GM10266 (cell line): ENCODE measurements at regions not wholly inside any gene's neighbourhood (a gene's known extent, or its start where the extent isn't known, plus 50 kb on each side); places are given as distances from the start of the nearest gene placed in this dataset.

ENCODE experiments used
- DNase-seq: peaks from one replicate; pipeline ENCODE4 v3.0.0; 2012; ENCODE audit errors: extremely low spot score
- CTCF ChIP-seq: IDR thresholded peaks from 2 replicates; pipeline ENCODE4 v1.5.1; 2012; ENCODE audit warnings: mild to moderate bottlenecking, low read depth; ENCODE audit not compliant: control insufficient read depth, insufficient read depth; ENCODE audit errors: missing control alignments

- no peak for TF ChIP-seq CTCF
- no peak for DNase-seq
Measured at GRCh38 chr19:29297381-29297780, 84.4 kb upstream of the UQCRFS1 start.

DNA sequence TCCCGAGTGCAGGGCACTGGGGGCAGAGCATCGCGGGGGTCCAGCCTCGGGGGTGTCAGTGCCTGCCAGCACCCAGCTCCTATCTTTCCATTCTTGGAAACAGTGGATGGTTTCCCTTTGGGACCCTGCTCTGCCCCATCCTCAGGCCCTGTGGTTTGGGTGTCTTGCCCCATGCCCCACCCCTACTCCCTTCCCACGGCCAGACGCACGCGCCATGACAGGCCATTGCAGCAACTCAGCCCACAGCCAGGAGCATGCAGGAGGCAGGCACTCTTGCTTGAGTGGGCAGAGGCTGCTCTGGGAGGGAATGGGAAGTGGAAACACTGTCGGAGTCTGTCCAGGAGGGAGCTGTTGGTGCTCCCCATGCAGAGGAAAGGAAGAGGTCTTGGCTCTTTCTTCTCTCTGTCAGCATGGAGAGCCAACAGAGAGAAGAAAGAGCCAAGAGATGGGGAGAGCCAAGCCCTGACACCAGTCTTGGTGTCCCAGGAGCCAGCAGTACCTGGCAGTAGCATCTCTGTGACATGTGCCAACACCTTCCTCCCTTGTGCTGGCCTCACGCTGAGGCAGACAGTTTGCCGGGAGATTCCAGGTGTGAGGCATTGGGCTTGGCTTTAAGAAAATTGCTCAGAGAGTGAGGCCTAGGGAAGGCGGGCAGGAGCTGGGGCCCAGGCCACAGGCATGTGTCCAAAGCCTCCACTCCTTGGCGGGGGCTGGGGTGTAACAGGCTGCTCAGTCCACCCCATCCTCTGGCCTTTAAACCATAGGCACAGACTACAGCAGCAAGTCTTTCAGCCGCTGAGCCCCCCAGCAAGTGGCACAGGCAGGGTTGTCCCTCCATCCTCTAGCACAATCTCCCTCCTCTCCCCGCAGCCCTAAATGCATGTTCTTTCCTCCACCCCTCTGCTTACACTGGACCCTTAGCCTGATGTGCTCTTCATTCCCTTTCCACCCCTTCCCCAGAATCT lies 86.7 kb upstream of the UQCRFS1 start:
- no peak for TF ChIP-seq CTCF
- DNase-seq: no peak

DNA sequence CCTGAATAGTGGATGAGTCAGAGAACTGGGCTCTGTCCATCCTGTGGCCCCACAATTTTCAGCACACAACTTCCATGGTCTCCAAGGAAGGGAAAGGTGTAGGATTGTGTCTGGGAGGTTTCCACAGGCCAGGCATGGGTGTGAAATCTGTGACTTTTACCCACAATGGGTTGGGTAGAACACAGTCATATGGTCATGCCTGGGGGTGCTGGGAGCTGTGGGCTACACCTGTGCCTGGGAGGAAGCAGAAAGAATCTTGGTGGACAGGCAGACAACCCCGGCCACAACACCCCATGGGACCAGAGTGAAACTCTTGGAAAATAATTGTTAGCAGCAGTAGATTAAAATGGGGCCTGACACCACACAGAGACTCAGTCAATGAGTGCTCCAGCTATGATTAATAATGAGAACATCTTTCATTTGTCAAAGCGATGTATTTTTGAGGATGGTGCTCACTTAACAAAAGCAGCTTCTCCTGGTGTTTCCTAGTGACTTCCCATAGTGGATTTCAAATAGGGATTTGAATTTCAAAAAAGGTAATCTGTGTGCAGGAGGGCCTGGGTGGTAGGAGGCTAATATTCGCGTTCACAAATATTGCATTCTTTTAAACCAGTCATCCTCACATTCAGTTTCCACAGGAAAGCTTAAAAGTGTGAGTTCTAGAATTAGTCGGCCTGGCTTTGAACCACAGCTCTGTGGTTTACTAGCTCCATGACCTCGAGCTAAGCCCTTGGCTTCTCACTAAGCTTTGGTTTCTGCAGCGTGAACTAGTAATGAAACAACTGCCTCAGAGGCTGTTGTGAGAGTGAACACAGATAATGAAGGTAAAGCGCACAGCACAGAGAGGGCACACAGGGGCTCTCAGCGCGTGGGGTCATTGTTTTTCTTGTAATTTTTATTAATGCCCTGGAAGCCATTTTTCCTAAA lies 89.3 kb upstream of the UQCRFS1 start:
- no peak for DNase-seq
- no peak for TF ChIP-seq CTCF

DNA sequence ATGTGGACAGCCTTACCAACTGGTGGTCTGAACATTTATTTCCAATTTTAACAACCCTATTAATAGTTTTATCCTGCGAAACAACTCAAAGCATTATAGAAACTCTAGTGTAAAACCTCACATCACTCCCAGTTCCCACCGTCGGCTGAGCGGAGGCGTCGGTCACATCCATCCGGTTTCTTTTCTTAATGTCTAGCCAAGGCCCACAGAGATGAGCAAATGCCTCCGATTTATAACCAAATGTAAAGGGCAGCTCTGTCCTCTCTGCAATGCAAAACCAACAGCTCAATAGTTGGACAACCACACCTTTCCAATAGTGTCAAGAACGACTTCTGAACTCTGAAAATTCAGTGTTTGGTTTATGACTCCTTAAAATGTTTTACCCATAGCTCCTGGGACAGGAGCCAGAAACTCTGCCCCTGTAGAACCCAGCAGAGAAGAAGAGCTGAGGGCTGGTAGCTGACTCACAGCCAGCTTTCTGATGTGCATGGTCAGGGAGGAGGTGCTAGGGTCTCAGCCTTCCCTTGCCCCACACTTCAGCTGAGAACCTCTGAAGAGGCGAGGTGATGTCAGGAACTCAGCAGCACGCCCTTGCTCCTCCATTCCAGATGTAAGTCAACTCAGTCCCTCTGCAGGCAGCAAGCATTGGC lies 90.2 kb upstream of the UQCRFS1 start:
- no peak for TF ChIP-seq CTCF
- no peak for DNase-seq

GRCh38 chr19:29303719-29304090 lies 90.8 kb upstream of the UQCRFS1 start:
- DNase-seq: no peak
- TF ChIP-seq CTCF: no peak

DNA sequence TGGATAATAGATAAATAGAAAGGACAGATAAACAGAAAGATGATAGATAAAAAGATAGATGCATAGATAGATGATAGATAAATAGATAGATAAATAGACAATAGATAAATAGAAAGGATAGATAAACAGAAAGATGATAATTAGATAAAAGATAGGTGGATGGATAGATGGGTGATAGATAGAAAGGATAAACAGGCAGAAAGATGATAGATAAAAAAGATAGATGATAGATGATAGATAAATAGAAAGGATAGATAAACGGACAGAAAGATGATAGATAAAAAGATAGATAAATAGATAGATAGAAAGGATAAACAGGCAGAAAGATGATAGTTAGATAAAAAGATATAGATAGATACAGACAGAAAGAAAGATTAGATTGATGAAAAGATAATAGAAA lies 92.3 kb upstream of the UQCRFS1 start:
- no peak for TF ChIP-seq CTCF
- no peak for DNase-seq
